Sigmoid colon (tissue), 4 donors: ENCODE measurements at regions not wholly inside any gene's neighbourhood (a gene's known extent, or its start where the extent isn't known, plus 50 kb on each side); places are given as distances from the start of the nearest gene placed in this dataset.

Experiments
- POLR2A ChIP-seq, 2 donors: fragments of 450-650 bp; IDR thresholded peaks; one replicate each; pipeline ENCODE4 v1.6.1; 2016; ENCODE audit warnings: antibody characterized with exemption in 2 of 2, mild to moderate bottlenecking in 2 of 2, moderate library complexity in 2 of 2
- POLR2AphosphoS5 ChIP-seq, 4 donors: sonication (generic); formaldehyde crosslinking; IDR thresholded peaks; one replicate each; pipeline ENCODE4 v1.6.1; 2017; ENCODE audit warnings: antibody characterized with exemption in 4 of 4
- TF ChIP-seq, protein P1 (sequence below), 4 experiments: fragments of 450-650 bp in 3 of 4; fragments of 200-600 bp in 1 of 4; IDR thresholded peaks; one replicate each; pipeline ENCODE4 v1.5.1; 2016 to 2019; ENCODE audit warnings: antibody characterized with exemption in 4 of 4, mild to moderate bottlenecking in 3 of 4, moderate library complexity in 2 of 4

DNA sequence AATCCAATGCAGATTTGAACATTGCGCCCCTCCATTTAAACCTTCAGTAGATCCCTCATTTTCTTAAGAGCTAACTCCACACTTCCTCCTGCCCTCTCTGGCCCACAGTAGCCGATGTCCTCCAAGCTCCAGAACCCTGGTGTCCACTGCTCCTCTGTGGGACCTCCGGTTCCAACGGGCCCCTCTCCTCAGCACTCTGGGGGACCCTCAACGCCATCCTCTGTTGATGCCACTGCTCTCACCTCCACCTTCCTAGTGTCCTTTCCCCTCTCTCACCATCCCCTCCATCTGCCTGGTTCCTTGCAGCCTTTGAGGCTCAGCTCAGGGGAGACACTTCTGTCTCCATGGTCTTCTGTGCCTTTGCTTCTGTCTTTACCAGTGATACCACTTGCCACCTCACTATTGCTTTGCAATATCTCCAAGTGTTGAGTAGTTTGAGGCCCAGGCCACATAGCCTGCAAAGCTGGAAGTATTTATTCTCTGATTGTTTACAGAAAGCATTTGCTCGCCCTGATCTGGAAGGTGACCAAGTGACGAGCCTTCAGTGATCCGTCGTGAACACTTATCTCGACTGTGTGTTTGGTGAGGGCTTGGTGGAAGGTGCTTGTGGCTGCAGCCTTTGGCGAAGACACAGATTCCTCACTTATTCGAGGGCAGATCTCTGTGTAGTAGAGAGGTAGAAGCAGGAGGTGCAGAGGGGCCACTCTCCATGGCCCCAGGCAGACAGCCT, 104.8 kb upstream of the SHH start:
- TF ChIP-seq, protein P1, sequence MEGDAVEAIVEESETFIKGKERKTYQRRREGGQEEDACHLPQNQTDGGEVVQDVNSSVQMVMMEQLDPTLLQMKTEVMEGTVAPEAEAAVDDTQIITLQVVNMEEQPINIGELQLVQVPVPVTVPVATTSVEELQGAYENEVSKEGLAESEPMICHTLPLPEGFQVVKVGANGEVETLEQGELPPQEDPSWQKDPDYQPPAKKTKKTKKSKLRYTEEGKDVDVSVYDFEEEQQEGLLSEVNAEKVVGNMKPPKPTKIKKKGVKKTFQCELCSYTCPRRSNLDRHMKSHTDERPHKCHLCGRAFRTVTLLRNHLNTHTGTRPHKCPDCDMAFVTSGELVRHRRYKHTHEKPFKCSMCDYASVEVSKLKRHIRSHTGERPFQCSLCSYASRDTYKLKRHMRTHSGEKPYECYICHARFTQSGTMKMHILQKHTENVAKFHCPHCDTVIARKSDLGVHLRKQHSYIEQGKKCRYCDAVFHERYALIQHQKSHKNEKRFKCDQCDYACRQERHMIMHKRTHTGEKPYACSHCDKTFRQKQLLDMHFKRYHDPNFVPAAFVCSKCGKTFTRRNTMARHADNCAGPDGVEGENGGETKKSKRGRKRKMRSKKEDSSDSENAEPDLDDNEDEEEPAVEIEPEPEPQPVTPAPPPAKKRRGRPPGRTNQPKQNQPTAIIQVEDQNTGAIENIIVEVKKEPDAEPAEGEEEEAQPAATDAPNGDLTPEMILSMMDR (IDR thresholded peaks at IDR 0.05), result no peak
- TF ChIP-seq POLR2A (IDR thresholded peaks at IDR 0.05) (no peak), POLR2AphosphoS5 (IDR thresholded peaks at IDR 0.05) (no peak)
